MG63 (cell line): ENCODE measurements at regions not wholly inside any gene's neighbourhood (a gene's known extent, or its start where the extent isn't known, plus 50 kb on each side); places are given as distances from the start of the nearest gene placed in this dataset.
"Not testable (repeated sequence)": the region's sequence is repeated elsewhere in the genome, so short reads cannot be mapped to it uniquely, and the experiment has no call there.

Source experiments
- DNase-seq: peaks from one replicate; pipeline ENCODE4 v3.0.0-alpha.2; 2020
- H3K27me3 ChIP-seq: fragments of 250-450 bp; sonication (Bioruptor Pico); 2 replicates; pipeline ENCODE4 v1.5.1; 2020; ENCODE audit warnings: mild to moderate bottlenecking, moderate library complexity
- H3K36me3 ChIP-seq: fragments of 250-450 bp; sonication (Bioruptor Pico); 2 replicates; pipeline ENCODE4 v1.5.1; 2020; ENCODE audit warnings: mild to moderate bottlenecking, moderate library complexity
- H3K4me3 ChIP-seq: fragments of 250-450 bp; sonication (Bioruptor Pico); 2 replicates; pipeline ENCODE4 v1.5.1; 2020; ENCODE audit warnings: mild to moderate bottlenecking, moderate library complexity
- H3K9me3 ChIP-seq: fragments of 250-450 bp; sonication (Bioruptor Pico); 2 replicates; pipeline ENCODE4 v1.5.1; 2020; ENCODE audit warnings: mild to moderate bottlenecking, moderate library complexity

- no peak for DNase-seq
- no peaks in the 10 kb centered on the region for H3K36me3 ChIP-seq
- no peaks in the 10 kb centered on the region for H3K9me3 ChIP-seq
Observed at GRCh38 chr3:20563251-20563650, 377.2 kb upstream of the SGO1 start.

GRCh38 chr3:20561166-20561565 lies 375.2 kb upstream of the SGO1 start:
- H3K36me3 ChIP-seq, result no peaks in the 10 kb centered on the region
- no peak for DNase-seq
- no peaks in the 10 kb centered on the region for H3K27me3 ChIP-seq
- no peak overlapping the region for H3K4me3 ChIP-seq
- no peaks in the 10 kb centered on the region for H3K9me3 ChIP-seq

More at GRCh38 chr3:20563251-20563650, 377.2 kb upstream of the SGO1 start:
- Histone ChIP-seq H3K27me3 (no peaks in the 10 kb centered on the region), H3K4me3 (no peak overlapping the region)

GRCh38 chr3:20560446-20560845 lies 374.4 kb upstream of the SGO1 start:
- not testable (repeated sequence) for DNase-seq, H3K36me3 ChIP-seq, H3K4me3 ChIP-seq, H3K9me3 ChIP-seq, H3K27me3 ChIP-seq

GRCh38 chr3:20558161-20558560 lies 372.2 kb upstream of the SGO1 start:
- Histone ChIP-seq H3K36me3 (no peaks in the 10 kb centered on the region), H3K27me3 (no peaks in the 10 kb centered on the region), H3K9me3 (no peaks in the 10 kb centered on the region), H3K4me3 (no peak overlapping the region)
- DNase-seq, result no peak

GRCh38 chr3:20556661-20557060 lies 370.7 kb upstream of the SGO1 start:
- no peak for DNase-seq
- H3K36me3 ChIP-seq, result no peaks in the 10 kb centered on the region
- H3K4me3 ChIP-seq, result no peak overlapping the region
- H3K9me3 ChIP-seq, result no peaks in the 10 kb centered on the region
- H3K27me3 ChIP-seq, result no peaks in the 10 kb centered on the region

- Histone ChIP-seq H3K4me3 (no peak overlapping the region), H3K9me3 (no peaks in the 10 kb centered on the region), H3K36me3 (no peaks in the 10 kb centered on the region), H3K27me3 (no peaks in the 10 kb centered on the region)
- no peak for DNase-seq
Observed at GRCh38 chr3:20552605-20553275, 366.7 kb upstream of the SGO1 start.

GRCh38 chr3:20547361-20548269 lies 361.6 kb upstream of the SGO1 start:
- not testable (repeated sequence) for H3K4me3 ChIP-seq, DNase-seq, H3K36me3 ChIP-seq, H3K27me3 ChIP-seq, H3K9me3 ChIP-seq

GRCh38 chr3:20546636-20547035 lies 360.6 kb upstream of the SGO1 start:
- H3K4me3 ChIP-seq, result no peak overlapping the region
- no peaks in the 10 kb centered on the region for H3K9me3 ChIP-seq
- H3K27me3 ChIP-seq, result no peaks in the 10 kb centered on the region
- H3K36me3 ChIP-seq, result no peaks in the 10 kb centered on the region
- DNase-seq, result no peak

GRCh38 chr3:20543535-20544226 lies 357.7 kb upstream of the SGO1 start:
- Histone ChIP-seq H3K9me3 (no peaks in the 10 kb centered on the region), H3K4me3 (no peak overlapping the region), H3K27me3 (no peaks in the 10 kb centered on the region), H3K36me3 (no peaks in the 10 kb centered on the region)
- DNase-seq, result no peak

- H3K27me3 ChIP-seq, result no peaks in the 10 kb centered on the region
- no peaks in the 10 kb centered on the region for H3K9me3 ChIP-seq
- H3K36me3 ChIP-seq, result no peaks in the 10 kb centered on the region
- DNase-seq, result no peak
- H3K4me3 ChIP-seq, result no peak overlapping the region
Observed at GRCh38 chr3:20540066-20540465, 354.1 kb upstream of the SGO1 start.

- H3K36me3 ChIP-seq, result no peaks in the 10 kb centered on the region
- H3K4me3 ChIP-seq, result no peak overlapping the region
- H3K9me3 ChIP-seq, result no peaks in the 10 kb centered on the region
- H3K27me3 ChIP-seq, result no peaks in the 10 kb centered on the region
- no peak for DNase-seq
Observed at GRCh38 chr3:20539666-20540065, 353.7 kb upstream of the SGO1 start.

GRCh38 chr3:20537234-20537633 lies 351.2 kb upstream of the SGO1 start:
- Histone ChIP-seq H3K36me3 (no peaks in the 10 kb centered on the region), H3K9me3 (no peaks in the 10 kb centered on the region), H3K27me3 (no peaks in the 10 kb centered on the region), H3K4me3 (no peak overlapping the region)
- DNase-seq, result no peak

- no peak for DNase-seq
- H3K9me3 ChIP-seq, result no peaks in the 10 kb centered on the region
- H3K36me3 ChIP-seq, result no peaks in the 10 kb centered on the region
- no peak overlapping the region for H3K4me3 ChIP-seq
- no peaks in the 10 kb centered on the region for H3K27me3 ChIP-seq
Observed at GRCh38 chr3:20529911-20530310, 343.9 kb upstream of the SGO1 start.

GRCh38 chr3:20528180-20528770 lies 342.3 kb upstream of the SGO1 start:
- H3K27me3 ChIP-seq, result no peaks in the 10 kb centered on the region
- H3K4me3 ChIP-seq, result no peak overlapping the region
- no peaks in the 10 kb centered on the region for H3K36me3 ChIP-seq
- DNase-seq, result no peak
- H3K9me3 ChIP-seq, result no peaks in the 10 kb centered on the region

- no peaks in the 10 kb centered on the region for H3K36me3 ChIP-seq
- H3K4me3 ChIP-seq, result no peak overlapping the region
- H3K27me3 ChIP-seq, result no peaks in the 10 kb centered on the region
- H3K9me3 ChIP-seq, result no peaks in the 10 kb centered on the region
- no peak for DNase-seq
Observed at GRCh38 chr3:20527368-20527767, 341.4 kb upstream of the SGO1 start.

GRCh38 chr3:20524328-20524727 lies 338.3 kb upstream of the SGO1 start:
- Histone ChIP-seq H3K4me3 (no peak overlapping the region), H3K36me3 (no peaks in the 10 kb centered on the region), H3K27me3 (no peaks in the 10 kb centered on the region), H3K9me3 (no peaks in the 10 kb centered on the region)
- no peak for DNase-seq

GRCh38 chr3:20523293-20523692 lies 337.3 kb upstream of the SGO1 start:
- no peak for DNase-seq
- no peaks in the 10 kb centered on the region for H3K36me3 ChIP-seq
- no peaks in the 10 kb centered on the region for H3K9me3 ChIP-seq

More at GRCh38 chr3:20523293-20523692, 337.3 kb upstream of the SGO1 start:
- H3K27me3 ChIP-seq, result no peaks in the 10 kb centered on the region
- H3K4me3 ChIP-seq, result no peak overlapping the region
